GM20431 (cell line): ENCODE measurements at regions not wholly inside any gene's neighbourhood (a gene's known extent, or its start where the extent isn't known, plus 50 kb on each side); places are given as distances from the start of the nearest gene placed in this dataset.
"Not testable (repeated sequence)": the region's sequence is repeated elsewhere in the genome, so short reads cannot be mapped to it uniquely, and the experiment has no call there.

Experiments
- in situ Hi-C: fragments of 300-500 bp; cut with MseI, MboI; formaldehyde crosslinking; loops from one replicate; pipeline ENCODE4 v1.15.0; 2020; ENCODE audit warnings: low sequenced_read_pairs; ENCODE audit not compliant: unreplicated experiment

GRCh38 chr6:14464055-14464454, 346.5 kb downstream of the CD83 start:
- in situ Hi-C loops = no loop called here

GRCh38 chr6:14464716-14465115, 347.1 kb downstream of the CD83 start:
- in situ Hi-C loops = no loop called here

- in situ Hi-C loops = no loop called here
Observed at GRCh38 chr6:14466278-14466677, 348.7 kb downstream of the CD83 start.

GRCh38 chr6:14467591-14467990, 350.0 kb downstream of the CD83 start:
- in situ Hi-C loops = no loop called here

- in situ Hi-C loops = no loop called here
Observed at GRCh38 chr6:14468647-14469321, 351.2 kb downstream of the CD83 start.

- in situ Hi-C loops = no loop called here
Observed at GRCh38 chr6:14470101-14470500, 352.5 kb downstream of the CD83 start.

- in situ Hi-C loops = no loop called here
Observed at GRCh38 chr6:14470671-14471070, 353.1 kb downstream of the CD83 start.

GRCh38 chr6:14472255-14472985, 354.8 kb downstream of the CD83 start:
- in situ Hi-C loops = no loop called here

- in situ Hi-C loops = no loop called here
Observed at GRCh38 chr6:14472986-14473337, 355.4 kb downstream of the CD83 start.

- in situ Hi-C loops = no loop called here
Observed at GRCh38 chr6:14474816-14475215, 357.2 kb downstream of the CD83 start.

GRCh38 chr6:14475306-14475705, 357.7 kb downstream of the CD83 start:
- in situ Hi-C loops = no loop called here

- in situ Hi-C loops = no loop called here
Observed at GRCh38 chr6:14476793-14477531, 359.4 kb downstream of the CD83 start.

GRCh38 chr6:14477559-14477958, 360.0 kb downstream of the CD83 start:
- in situ Hi-C loops = no loop called here

GRCh38 chr6:14478381-14479225, 361.0 kb downstream of the CD83 start:
- in situ Hi-C loops = no loop called here

- in situ Hi-C loops = not testable (repeated sequence)
Observed at GRCh38 chr6:14481946-14482345, 364.4 kb downstream of the CD83 start.

GRCh38 chr6:14487625-14488024, 370.1 kb downstream of the CD83 start:
- in situ Hi-C loops = no loop called here

- in situ Hi-C loops = no loop called here
Observed at GRCh38 chr6:14488180-14488579, 370.6 kb downstream of the CD83 start.

- in situ Hi-C loops = no loop called here
Observed at GRCh38 chr6:14489445-14489844, 371.9 kb downstream of the CD83 start.

- in situ Hi-C loops = no loop called here
Observed at GRCh38 chr6:14498748-14499147, 381.2 kb downstream of the CD83 start.

- in situ Hi-C loops = no loop called here
Observed at GRCh38 chr6:14499309-14499708, 381.7 kb downstream of the CD83 start.
